DOHH2 (cell line): ENCODE measurements at regions not wholly inside any gene's neighbourhood (a gene's known extent, or its start where the extent isn't known, plus 50 kb on each side); places are given as distances from the start of the nearest gene placed in this dataset.

ENCODE experiments used
- H3F3A ChIP-seq: fragments of 200-600 bp; sonication (generic), shearing (Covaris generic); 2 replicates; pipeline ENCODE4 v1.6.0; 2016; ENCODE audit warnings: antibody characterized with exemption, mild to moderate bottlenecking; ENCODE audit not compliant: control insufficient read depth, insufficient read depth
- H3K27ac ChIP-seq: fragments of 200-600 bp; sonication (generic); 2 replicates; pipeline ENCODE4 v1.5.1; 2014; ENCODE audit warnings: low read depth, mild to moderate bottlenecking, low read length, moderate library complexity
- H3K27me3 ChIP-seq: fragments of 200-600 bp; sonication (generic); 2 replicates; pipeline ENCODE4 v1.6.1; 2014; ENCODE audit warnings: mild to moderate bottlenecking, low read length, mixed read lengths; ENCODE audit not compliant: control insufficient read depth
- H3K36me3 ChIP-seq: fragments of 200-600 bp; sonication (generic); 2 replicates; pipeline ENCODE4 v1.6.1; 2014; ENCODE audit warnings: mild to moderate bottlenecking, low read length, moderate library complexity, mixed read lengths; ENCODE audit not compliant: control insufficient read depth
- H3K4me1 ChIP-seq: fragments of 200-600 bp; sonication (generic); 2 replicates; pipeline ENCODE4 v1.6.1; 2014; ENCODE audit warnings: mild to moderate bottlenecking, low read length, mixed read lengths; ENCODE audit not compliant: control insufficient read depth
- H3K4me2 ChIP-seq: fragments of 200-600 bp; sonication (generic); 2 replicates; pipeline ENCODE4 v1.6.0; 2014; ENCODE audit warnings: mild to moderate bottlenecking, low read length, moderate library complexity
- H3K4me3 ChIP-seq: fragments of 200-600 bp; sonication (generic); 2 replicates; pipeline ENCODE4 v1.5.1; 2014; ENCODE audit warnings: mild to moderate bottlenecking, low read length, mixed read lengths
- H3K79me2 ChIP-seq: fragments of 200-600 bp; sonication (generic); 2 replicates; pipeline ENCODE4 v1.6.1; 2014; ENCODE audit warnings: mild to moderate bottlenecking, low read length, mixed read lengths; ENCODE audit not compliant: control insufficient read depth
- H3K9me2 ChIP-seq: fragments of 200-600 bp; sonication (generic); replicated peaks from 2 replicates; pipeline ENCODE4 v1.6.1; 2014; ENCODE audit warnings: mild to moderate bottlenecking, low read length, mixed read lengths; ENCODE audit not compliant: control insufficient read depth
- H3K9me3 ChIP-seq: fragments of 200-600 bp; sonication (generic); 2 replicates; pipeline ENCODE4 v1.6.1; 2014; ENCODE audit warnings: antibody characterized with exemption, low read length, mixed read lengths; ENCODE audit not compliant: control insufficient read depth, insufficient read depth
- H4K20me1 ChIP-seq: fragments of 200-600 bp; sonication (generic); 2 replicates; pipeline ENCODE4 v1.6.0; 2014; ENCODE audit warnings: low read depth, mild to moderate bottlenecking, antibody characterized with exemption, low read length, moderate library complexity; ENCODE audit not compliant: control insufficient read depth, insufficient read depth
- CTCF ChIP-seq: fragments of 200-600 bp; sonication (generic); IDR thresholded peaks from one replicate; pipeline ENCODE4 v1.5.1; 2014; ENCODE audit warnings: antibody characterized with exemption, mild to moderate bottlenecking, low read depth, low read length; ENCODE audit not compliant: poor library complexity, severe bottlenecking
- EZH2phosphoT487 ChIP-seq: fragments of 200-600 bp; sonication (generic); IDR thresholded peaks from 2 replicates; pipeline ENCODE4 v1.6.1; 2017; ENCODE audit warnings: borderline replicate concordance, mild to moderate bottlenecking, antibody characterized with exemption, low read length, moderate library complexity, mixed read lengths

GRCh38 chr12:131250028-131250950 lies 296.6 kb downstream of the ADGRD1 start:
- no peak for TF ChIP-seq CTCF
- no peak for TF ChIP-seq EZH2phosphoT487
- Histone ChIP-seq H3K4me3 (no peak overlapping the region), H3K9me2 (no peaks in the 10 kb centered on the region)

GRCh38 chr12:131250951-131251315 lies 297.2 kb downstream of the ADGRD1 start:
- Histone ChIP-seq H3K79me2 (no peaks in the 10 kb centered on the region), H3K27ac (no peak overlapping the region), H3K9me3 (no peaks in the 10 kb centered on the region), H3K4me3 (no peak overlapping the region), H3K27me3 (no peaks in the 10 kb centered on the region), H3K4me2 (no peak overlapping the region), H3F3A (no peaks in the 10 kb centered on the region), H4K20me1 (no peaks in the 10 kb centered on the region), H3K4me1 (no peaks in the 10 kb centered on the region), H3K36me3 (no peaks in the 10 kb centered on the region), H3K9me2 (no peaks in the 10 kb centered on the region)
- TF ChIP-seq EZH2phosphoT487, result no peak
- TF ChIP-seq CTCF, result no peak

More at GRCh38 chr12:131250028-131250950, 296.6 kb downstream of the ADGRD1 start:
- H3K4me2 ChIP-seq, result no peak overlapping the region
- no peaks in the 10 kb centered on the region for H3K27me3 ChIP-seq
- no peaks in the 10 kb centered on the region for H3K79me2 ChIP-seq
- no peak overlapping the region for H3K27ac ChIP-seq
- no peaks in the 10 kb centered on the region for H4K20me1 ChIP-seq
- no peaks in the 10 kb centered on the region for H3F3A ChIP-seq
- H3K36me3 ChIP-seq, result no peaks in the 10 kb centered on the region
- H3K9me3 ChIP-seq, result no peaks in the 10 kb centered on the region
- no peaks in the 10 kb centered on the region for H3K4me1 ChIP-seq

- TF ChIP-seq CTCF (no peak), EZH2phosphoT487 (no peak)
- Histone ChIP-seq H3F3A (no peaks in the 10 kb centered on the region), H3K36me3 (no peaks in the 10 kb centered on the region), H3K4me3 (no peak overlapping the region), H4K20me1 (no peaks in the 10 kb centered on the region), H3K4me2 (no peak overlapping the region), H3K4me1 (no peaks in the 10 kb centered on the region), H3K79me2 (no peaks in the 10 kb centered on the region), H3K9me2 (no peaks in the 10 kb centered on the region), H3K27ac (no peak overlapping the region), H3K9me3 (no peaks in the 10 kb centered on the region), H3K27me3 (no peaks in the 10 kb centered on the region)
Measured at GRCh38 chr12:131251336-131252101, 297.8 kb downstream of the ADGRD1 start.
